Astrocyte of the spinal cord (primary cell): ENCODE measurements at regions not wholly inside any gene's neighbourhood (a gene's known extent, or its start where the extent isn't known, plus 50 kb on each side); places are given as distances from the start of the nearest gene placed in this dataset.

ENCODE experiments used
- DNase-seq: peaks from one replicate; pipeline ENCODE4 v3.0.0; 2011; ENCODE audit warnings: low read depth, low spot score
- H3K4me3 ChIP-seq: 2 replicates; pipeline ENCODE4 v1.5.1; 2011; ENCODE audit warnings: low read depth, mild to moderate bottlenecking, low read length, moderate library complexity
- in situ Hi-C: cut with HindIII; loops from 2 replicates; pipeline ENCODE4 v1.10.0; 2017; ENCODE audit warnings: low sequenced_read_pairs
- TF ChIP-seq, protein P1 (sequence below): IDR thresholded peaks from 2 replicates; pipeline ENCODE4 v1.5.1; 2012; ENCODE audit warnings: low read depth, mild to moderate bottlenecking, low read length, inconsistent platforms

- no peak overlapping the region for H3K4me3 ChIP-seq
- in situ Hi-C loops, result no loop called here
- no peak for DNase-seq
- TF ChIP-seq, protein P1, sequence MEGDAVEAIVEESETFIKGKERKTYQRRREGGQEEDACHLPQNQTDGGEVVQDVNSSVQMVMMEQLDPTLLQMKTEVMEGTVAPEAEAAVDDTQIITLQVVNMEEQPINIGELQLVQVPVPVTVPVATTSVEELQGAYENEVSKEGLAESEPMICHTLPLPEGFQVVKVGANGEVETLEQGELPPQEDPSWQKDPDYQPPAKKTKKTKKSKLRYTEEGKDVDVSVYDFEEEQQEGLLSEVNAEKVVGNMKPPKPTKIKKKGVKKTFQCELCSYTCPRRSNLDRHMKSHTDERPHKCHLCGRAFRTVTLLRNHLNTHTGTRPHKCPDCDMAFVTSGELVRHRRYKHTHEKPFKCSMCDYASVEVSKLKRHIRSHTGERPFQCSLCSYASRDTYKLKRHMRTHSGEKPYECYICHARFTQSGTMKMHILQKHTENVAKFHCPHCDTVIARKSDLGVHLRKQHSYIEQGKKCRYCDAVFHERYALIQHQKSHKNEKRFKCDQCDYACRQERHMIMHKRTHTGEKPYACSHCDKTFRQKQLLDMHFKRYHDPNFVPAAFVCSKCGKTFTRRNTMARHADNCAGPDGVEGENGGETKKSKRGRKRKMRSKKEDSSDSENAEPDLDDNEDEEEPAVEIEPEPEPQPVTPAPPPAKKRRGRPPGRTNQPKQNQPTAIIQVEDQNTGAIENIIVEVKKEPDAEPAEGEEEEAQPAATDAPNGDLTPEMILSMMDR, result no peak
Observed at GRCh38 chr6:98590136-98590681, 244.2 kb upstream of the POU3F2 start.

- DNase-seq, result no peak
- in situ Hi-C loops, result no loop called here
- TF ChIP-seq, protein P1, result no peak
- no peak overlapping the region for H3K4me3 ChIP-seq
Observed at GRCh38 chr6:98590997-98591396, 243.4 kb upstream of the POU3F2 start.

GRCh38 chr6:98593676-98594075 lies 240.7 kb upstream of the POU3F2 start:
- TF ChIP-seq, protein P1, result no peak
- DNase-seq, result no peak
- in situ Hi-C loops, result no loop called here
- H3K4me3 ChIP-seq, result no peak overlapping the region

- H3K4me3 ChIP-seq, result no peak overlapping the region
- in situ Hi-C loops, result no loop called here
- DNase-seq, result no peak
- TF ChIP-seq, protein P1, result no peak
Observed at GRCh38 chr6:98601716-98602115, 232.7 kb upstream of the POU3F2 start.

GRCh38 chr6:98605705-98606104 lies 228.7 kb upstream of the POU3F2 start:
- DNase-seq, result no peak
- TF ChIP-seq, protein P1, result no peak
- in situ Hi-C loops, result no loop called here
- H3K4me3 ChIP-seq, result no peak overlapping the region

DNA sequence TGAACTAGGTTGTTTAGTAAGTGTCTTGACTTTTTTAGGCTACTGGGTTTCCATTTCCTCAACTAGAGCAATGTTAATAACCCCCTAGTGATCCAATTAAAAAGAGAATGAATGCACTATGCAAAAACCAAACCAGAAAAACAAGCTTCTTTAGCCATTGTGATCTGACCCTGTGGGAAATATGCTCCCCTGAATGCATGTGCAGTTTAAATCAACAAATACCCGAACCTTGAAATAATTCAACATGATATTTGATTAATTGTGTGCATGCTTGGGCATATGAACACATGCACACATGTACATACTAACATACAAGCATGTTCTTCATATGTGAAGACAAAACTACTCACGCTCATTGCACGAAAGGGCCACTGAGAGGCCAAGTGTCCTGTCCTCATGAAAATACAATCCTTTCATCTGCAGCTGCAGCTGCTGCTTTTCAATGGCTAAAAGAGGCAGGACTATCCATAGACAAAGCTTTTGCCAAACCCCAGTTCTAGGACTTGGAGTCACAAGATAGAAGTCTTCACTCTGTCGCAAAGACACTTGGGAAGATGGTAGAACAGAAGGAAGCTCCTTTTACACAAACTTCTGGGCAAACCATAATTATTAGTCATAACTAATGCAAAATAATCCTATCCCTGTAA lies 207.1 kb upstream of the POU3F2 start:
- TF ChIP-seq, protein P1, result no peak

DNA sequence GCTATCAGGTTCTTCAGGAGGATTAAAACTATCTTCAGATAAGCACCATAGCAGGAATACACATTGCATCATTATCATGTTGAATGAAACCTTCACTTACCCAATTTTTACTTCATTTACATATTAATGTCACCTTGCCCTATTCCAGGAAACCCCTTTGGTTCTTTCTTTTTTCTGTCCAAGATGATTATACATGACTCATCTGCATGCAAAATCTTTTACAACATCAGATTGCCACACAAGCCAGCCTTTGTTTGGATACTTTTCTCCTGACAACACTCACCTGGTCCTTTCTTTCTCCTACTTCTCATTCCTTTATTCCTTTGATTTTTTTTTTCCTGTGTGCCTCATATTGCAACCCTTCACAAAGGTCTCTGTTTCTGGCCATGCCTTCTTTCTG lies 200.5 kb upstream of the POU3F2 start:
- peak; percentile 7 for DNase-seq
- TF ChIP-seq, protein P1, result no peak
- in situ Hi-C loops, result no loop called here
- H3K4me3 ChIP-seq, result no peak overlapping the region

More for the DNA sequence above, 207.1 kb upstream of the POU3F2 start:
- DNase-seq, result no peak
- H3K4me3 ChIP-seq, result no peak overlapping the region
- in situ Hi-C loops, result no loop called here
